Endothelial cell of umbilical vein (primary cell): ENCODE measurements at regions not wholly inside any gene's neighbourhood (a gene's known extent, or its start where the extent isn't known, plus 50 kb on each side); places are given as distances from the start of the nearest gene placed in this dataset.

Experiments used
- BruUV-seq: library from RNA; stranded (reverse); fragments of 400-500 nt; replicated peaks from 2 replicates; lab custom pipeline; 2021; lab: Mats Ljungman, UMichigan
- CTCF ChIA-PET: fragments of 300-600, 350-600 bp; sonication (Branson Sonifier 250); formaldehyde crosslinking; loops from one replicate; lab custom pipeline; 2021; ENCODE audit warnings: antibody characterized with exemption, inconsistent platforms; lab: Charles Lee
- POLR2A ChIA-PET: fragments of 300-600, 350-600 bp; sonication (Branson Sonifier 250); formaldehyde crosslinking; loops from one replicate; lab custom pipeline; 2021; ENCODE audit warnings: antibody characterized with exemption, inconsistent platforms; lab: Charles Lee
- DNase-seq: peaks from one replicate; pipeline ENCODE4 v3.0.0-alpha.2; 2011; ENCODE audit warnings: low read depth, low spot score
- FAIRE-seq: peaks from 2 replicates; lab custom pipeline; 2011; peaks lifted over from hg19 to GRCh38; lab: Jason Lieb, UNC
- H2AFZ ChIP-seq: 2 replicates; pipeline ENCODE4 v1.6.0; 2012; ENCODE audit warnings: low read depth, low read length, control low read depth, inconsistent platforms
- H3K27ac ChIP-seq: 2 replicates; pipeline ENCODE4 v1.5.1; 2011; ENCODE audit warnings: low read depth, mild to moderate bottlenecking, control low read depth, low read length, moderate library complexity; ENCODE audit not compliant: insufficient read depth
- H3K27me3 ChIP-seq, 2 experiments: 2 replicates each; pipeline versions ENCODE4 v1.6.0 to v1.6.1; 2011; ENCODE audit warnings: low read length in 2 of 2, mixed read lengths in 1 of 2; ENCODE audit not compliant: control insufficient read depth in 2 of 2, insufficient read depth in 2 of 2
- H3K36me3 ChIP-seq, 2 experiments: 2 replicates in 1 of 2; 3 replicates in 1 of 2; pipeline ENCODE4 v1.5.1; 2011; ENCODE audit warnings: low read length in 2 of 2, mild to moderate bottlenecking in 1 of 2, moderate library complexity in 1 of 2; ENCODE audit not compliant: control insufficient read depth in 2 of 2, insufficient read depth in 2 of 2; ENCODE audit errors: extremely low read depth in 1 of 2
- H3K4me1 ChIP-seq: 3 replicates; pipeline ENCODE4 v1.5.1; 2011; ENCODE audit warnings: mild to moderate bottlenecking, low read length; ENCODE audit not compliant: control insufficient read depth, insufficient read depth; ENCODE audit errors: extremely low read depth
- H3K4me2 ChIP-seq: 2 replicates; pipeline ENCODE4 v1.6.1; 2011; ENCODE audit warnings: low read length, control low read depth, mixed read lengths; ENCODE audit not compliant: insufficient read depth
- H3K4me3 ChIP-seq, 3 experiments: fragments of 200-600 bp in 1 of 3; sonication (generic), shearing (Covaris generic) in 1 of 3; replicated peaks in 1 of 3; 2 replicates each; pipeline ENCODE4 v1.5.1; 2011 to 2016; ENCODE audit warnings: control low read depth in 3 of 3, low read length in 3 of 3, mild to moderate bottlenecking in 2 of 3, inconsistent platforms in 1 of 3, low read depth in 1 of 3, moderate library complexity in 1 of 3; ENCODE audit not compliant: insufficient read depth in 1 of 3
- H3K79me2 ChIP-seq: 2 replicates; pipeline ENCODE4 v1.6.0; 2012; ENCODE audit warnings: low read length, inconsistent platforms; ENCODE audit not compliant: control insufficient read depth, insufficient read depth
- H3K9ac ChIP-seq: replicated peaks from 2 replicates; pipeline ENCODE3; 2011; ENCODE audit warnings: low read length, control low read depth; ENCODE audit not compliant: insufficient read depth; ENCODE audit errors: extremely low read depth
- H3K9me1 ChIP-seq: replicated peaks from 3 replicates; pipeline ENCODE4 v1.6.0; 2011; ENCODE audit warnings: mild to moderate bottlenecking, low read length; ENCODE audit not compliant: control insufficient read depth, insufficient read depth; ENCODE audit errors: extremely low read depth
- H3K9me3 ChIP-seq: replicated peaks from 2 replicates; pipeline ENCODE4 v1.5.1; 2012; ENCODE audit warnings: low read length, inconsistent platforms; ENCODE audit not compliant: control insufficient read depth, insufficient read depth
- H4K20me1 ChIP-seq: replicated peaks from 2 replicates; pipeline ENCODE3; 2011; ENCODE audit warnings: mild to moderate bottlenecking, low read length; ENCODE audit not compliant: control insufficient read depth, insufficient read depth; ENCODE audit errors: extremely low read depth
- EZH2 ChIP-seq: IDR thresholded peaks from 2 replicates; pipeline ENCODE4 v1.6.1; 2012; ENCODE audit warnings: borderline replicate concordance, low read depth, mild to moderate bottlenecking, moderate library complexity, low read length, inconsistent platforms; ENCODE audit not compliant: severe bottlenecking
- FOS ChIP-seq: IDR thresholded peaks from 2 replicates; pipeline ENCODE4 v1.6.1; 2011; ENCODE audit warnings: mild to moderate bottlenecking, low read length, moderate library complexity, borderline replicate concordance; ENCODE audit not compliant: insufficient read depth
- GATA2 ChIP-seq: IDR thresholded peaks from 2 replicates; pipeline ENCODE4 v1.7.0; 2011; ENCODE audit warnings: low read depth, mild to moderate bottlenecking, moderate library complexity, mixed read lengths, low read length; ENCODE audit not compliant: insufficient read length, insufficient read depth
- JUN ChIP-seq: IDR thresholded peaks from 2 replicates; pipeline ENCODE4 v1.6.1; 2011; ENCODE audit warnings: borderline replicate concordance, low read depth; ENCODE audit not compliant: insufficient read length, insufficient read depth
- MYC ChIP-seq: IDR thresholded peaks from one replicate; pipeline ENCODE4 v1.6.1; 2011; ENCODE audit warnings: mild to moderate bottlenecking, low read depth, low read length
- POLR2A ChIP-seq: IDR thresholded peaks from 2 replicates; pipeline ENCODE4 v1.6.1; 2012; ENCODE audit warnings: low read depth, mild to moderate bottlenecking, control low read depth, low read length
- POLR2AphosphoS5 ChIP-seq: IDR thresholded peaks from 2 replicates; pipeline ENCODE4 v1.6.1; 2012; ENCODE audit warnings: low read depth, mild to moderate bottlenecking, control low read depth, low read length, moderate library complexity; ENCODE audit not compliant: insufficient read depth
- dilution Hi-C: fragments of 300-500 bp; cut with MboI; formaldehyde crosslinking; loops from one replicate; pipeline ENCODE4 v1.15.0; 2019; ENCODE audit warnings: low sequenced_read_pairs; ENCODE audit not compliant: extremely low pct_ligation_motif_present
- intact Hi-C: fragments of 100-400 bp; cut with micrococcal nuclease; formaldehyde crosslinking; loops from one replicate; pipeline ENCODE4 v1.10.0; 2022
- TF ChIP-seq, protein P1 (sequence below), 2 donors: IDR thresholded peaks; 1 replicate in 1 of 2; 2 replicates in 1 of 2; pipeline ENCODE4 v1.5.1; 2011; ENCODE audit warnings: low read length in 2 of 2, mild to moderate bottlenecking in 2 of 2, moderate library complexity in 2 of 2, control low read depth in 1 of 2, inconsistent platforms in 1 of 2, low read depth in 1 of 2; ENCODE audit not compliant: insufficient read depth in 1 of 2; ENCODE audit errors: extremely low read depth in 1 of 2
- TF ChIP-seq, protein P2 (sequence below): IDR thresholded peaks from 2 replicates; pipeline ENCODE4 v1.6.1; 2011; ENCODE audit not compliant: insufficient read depth, insufficient read length

DNA sequence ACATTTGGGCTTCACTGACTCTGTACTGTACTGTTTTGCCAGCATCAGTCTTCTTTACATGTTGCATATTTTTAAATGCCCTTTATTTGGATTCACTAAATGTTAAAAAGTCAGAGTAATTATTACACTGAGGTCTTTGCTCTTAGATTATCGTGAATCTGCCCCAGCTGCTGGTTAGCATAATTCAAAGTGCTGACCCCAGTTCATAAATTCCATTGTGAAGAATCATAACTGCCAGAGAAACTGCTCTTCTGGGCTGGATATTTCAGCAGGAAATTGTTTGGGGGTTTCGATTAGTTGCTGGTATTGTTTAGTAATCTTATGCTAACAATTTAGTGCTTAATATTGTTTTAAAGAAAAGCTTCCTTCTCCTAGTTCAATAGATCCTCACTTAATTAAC lies 682.1 kb upstream of the MAP3K7 start:
- dilution Hi-C loops = no loop called here
- Histone ChIP-seq H3K36me3 (no peaks in the 10 kb centered on the region), H3K4me2 (no peak overlapping the region), H3K9ac (no peak overlapping the region), H3K27ac (no peak overlapping the region), H3K4me1 (no peaks in the 10 kb centered on the region), H3K9me1 (no peaks in the 10 kb centered on the region), H3K9me3 (no peaks in the 10 kb centered on the region), H3K4me3 (no peak overlapping the region), H4K20me1 (no peaks in the 10 kb centered on the region), H2AFZ (no peak overlapping the region), H3K79me2 (no peaks in the 10 kb centered on the region), H3K27me3 (no peaks in the 10 kb centered on the region)
- CTCF ChIA-PET = no interaction called here
- FAIRE-seq = no peak
- POLR2A ChIA-PET = no interaction called here
- no peak for DNase-seq
- no peak for TF ChIP-seq GATA2
- TF ChIP-seq, protein P1, sequence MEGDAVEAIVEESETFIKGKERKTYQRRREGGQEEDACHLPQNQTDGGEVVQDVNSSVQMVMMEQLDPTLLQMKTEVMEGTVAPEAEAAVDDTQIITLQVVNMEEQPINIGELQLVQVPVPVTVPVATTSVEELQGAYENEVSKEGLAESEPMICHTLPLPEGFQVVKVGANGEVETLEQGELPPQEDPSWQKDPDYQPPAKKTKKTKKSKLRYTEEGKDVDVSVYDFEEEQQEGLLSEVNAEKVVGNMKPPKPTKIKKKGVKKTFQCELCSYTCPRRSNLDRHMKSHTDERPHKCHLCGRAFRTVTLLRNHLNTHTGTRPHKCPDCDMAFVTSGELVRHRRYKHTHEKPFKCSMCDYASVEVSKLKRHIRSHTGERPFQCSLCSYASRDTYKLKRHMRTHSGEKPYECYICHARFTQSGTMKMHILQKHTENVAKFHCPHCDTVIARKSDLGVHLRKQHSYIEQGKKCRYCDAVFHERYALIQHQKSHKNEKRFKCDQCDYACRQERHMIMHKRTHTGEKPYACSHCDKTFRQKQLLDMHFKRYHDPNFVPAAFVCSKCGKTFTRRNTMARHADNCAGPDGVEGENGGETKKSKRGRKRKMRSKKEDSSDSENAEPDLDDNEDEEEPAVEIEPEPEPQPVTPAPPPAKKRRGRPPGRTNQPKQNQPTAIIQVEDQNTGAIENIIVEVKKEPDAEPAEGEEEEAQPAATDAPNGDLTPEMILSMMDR (IDR thresholded peaks at IDR 0.05; ENCODE audit: extremely low read depth in 1 of 2, insufficient read depth in 1 of 2, low read depth in 1 of 2, low read length in 2 of 2) = no peak
- TF ChIP-seq EZH2 = no peak
- TF ChIP-seq MYC = no peak
- no peak for TF ChIP-seq FOS
- TF ChIP-seq JUN = no peak
- TF ChIP-seq POLR2A = no peak
- TF ChIP-seq, protein P2, sequence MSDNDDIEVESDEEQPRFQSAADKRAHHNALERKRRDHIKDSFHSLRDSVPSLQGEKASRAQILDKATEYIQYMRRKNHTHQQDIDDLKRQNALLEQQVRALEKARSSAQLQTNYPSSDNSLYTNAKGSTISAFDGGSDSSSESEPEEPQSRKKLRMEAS = no peak
- no peak for TF ChIP-seq POLR2AphosphoS5
- no TSS peak for BruUV-seq
- intact Hi-C loops = no loop called here
